Vagina (tissue), 2 donors: ENCODE measurements at regions not wholly inside any gene's neighbourhood (a gene's known extent, or its start where the extent isn't known, plus 50 kb on each side); places are given as distances from the start of the nearest gene placed in this dataset.

Experiments used
- CTCF ChIP-seq, 3 experiments: fragments of 450-650 bp in 2 of 3; fragments of 200-600 bp in 1 of 3; sonication (generic) in 1 of 3; IDR thresholded peaks; one replicate each; pipeline ENCODE4 v1.5.1; 2017 to 2019; ENCODE audit warnings: antibody characterized with exemption in 3 of 3, mild to moderate bottlenecking in 2 of 3, moderate library complexity in 2 of 3
- POLR2A ChIP-seq, 2 donors: fragments of 450-650 bp; IDR thresholded peaks; one replicate each; pipeline ENCODE4 v1.6.1; 2017; ENCODE audit warnings: antibody characterized with exemption in 2 of 2, mild to moderate bottlenecking in 2 of 2, moderate library complexity in 2 of 2

GRCh38 chr4:82171531-82172155 is 202.1 kb downstream of the HNRNPD start:
- no peak for TF ChIP-seq CTCF (IDR thresholded peaks at IDR 0.05)
- no peak for TF ChIP-seq POLR2A (IDR thresholded peaks at IDR 0.05)
